ENCODE measurements at regions not wholly inside any gene's neighbourhood (a gene's known extent, or its start where the extent isn't known, plus 50 kb on each side); places are given as distances from the start of the nearest gene placed in this dataset.

- DNase-seq (ENCODE audit: low read depth in 1 of 2, low spot score in 1 of 2): no peak
These were observed 146.4 kb downstream of the PHETA1 start for GRCh38 chr12:111222523-111222922.

GRCh38 chr12:111222027-111222414 lies 146.9 kb downstream of the PHETA1 start:
- no peak for DNase-seq (ENCODE audit: low read depth in 1 of 2, low spot score in 1 of 2)

GRCh38 chr12:111221062-111222026 lies 147.6 kb downstream of the PHETA1 start:
- DNase-seq (ENCODE audit: low read depth in 1 of 2, low spot score in 1 of 2): no peak

- DNase-seq (ENCODE audit: low read depth in 1 of 2, low spot score in 1 of 2): no peak
These were observed 148.5 kb downstream of the PHETA1 start for GRCh38 chr12:111220363-111220762.

- no peak for DNase-seq (ENCODE audit: low read depth in 1 of 2, low spot score in 1 of 2)
These were observed 149.5 kb downstream of the PHETA1 start for GRCh38 chr12:111219440-111219839.

- no peak for DNase-seq (ENCODE audit: low read depth in 1 of 2, low spot score in 1 of 2)
These were observed 150.4 kb downstream of the PHETA1 start for GRCh38 chr12:111218499-111218898.

GRCh38 chr12:111216387-111217159 lies 152.3 kb downstream of the PHETA1 start:
- DNase-seq (ENCODE audit: low read depth in 1 of 2, low spot score in 1 of 2): no peak

GRCh38 chr12:111215881-111216280 lies 153.0 kb downstream of the PHETA1 start:
- no peak for DNase-seq (ENCODE audit: low read depth in 1 of 2, low spot score in 1 of 2)

GRCh38 chr12:111214401-111214800 lies 154.5 kb downstream of the PHETA1 start:
- DNase-seq (ENCODE audit: low read depth in 1 of 2, low spot score in 1 of 2): no peak

GRCh38 chr12:111213561-111213960 lies 155.3 kb downstream of the PHETA1 start:
- no peak for DNase-seq (ENCODE audit: low read depth in 1 of 2, low spot score in 1 of 2)

GRCh38 chr12:111212814-111213456 lies 156.0 kb downstream of the PHETA1 start:
- no peak for DNase-seq (ENCODE audit: low read depth in 1 of 2, low spot score in 1 of 2)

- no peak for DNase-seq (ENCODE audit: low read depth in 1 of 2, low spot score in 1 of 2)
These were observed 156.8 kb downstream of the PHETA1 start for GRCh38 chr12:111211910-111212757.

- DNase-seq (ENCODE audit: low read depth in 1 of 2, low spot score in 1 of 2): no peak
These were observed 159.1 kb downstream of the PHETA1 start for GRCh38 chr12:111209811-111210210.

GRCh38 chr12:111207761-111208160 lies 161.1 kb downstream of the PHETA1 start:
- DNase-seq (ENCODE audit: low read depth in 1 of 2, low spot score in 1 of 2): no peak

GRCh38 chr12:111204788-111205241 lies 164.1 kb downstream of the PHETA1 start:
- no peak for DNase-seq (ENCODE audit: low read depth in 1 of 2, low spot score in 1 of 2)

GRCh38 chr12:111203969-111204368 lies 164.9 kb downstream of the PHETA1 start:
- no peak for DNase-seq (ENCODE audit: low read depth in 1 of 2, low spot score in 1 of 2)

GRCh38 chr12:111203446-111203845 lies 165.4 kb downstream of the PHETA1 start:
- no peak for DNase-seq (ENCODE audit: low read depth in 1 of 2, low spot score in 1 of 2)

GRCh38 chr12:111202237-111202915 lies 166.5 kb downstream of the PHETA1 start:
- no peak for DNase-seq (ENCODE audit: low read depth in 1 of 2, low spot score in 1 of 2)

GRCh38 chr12:111201495-111202236 lies 167.2 kb downstream of the PHETA1 start:
- DNase-seq (ENCODE audit: low read depth in 1 of 2, low spot score in 1 of 2): no peak

Measured in activated CD4-positive, alpha-beta T cell treated with anti-CD3 and anti-CD28 coated beads, Interleukin-2, amount 50 U/mL, for 24 hours (primary cell).